SU-DHL-6 (cell line): ENCODE measurements at regions not wholly inside any gene's neighbourhood (a gene's known extent, or its start where the extent isn't known, plus 50 kb on each side); places are given as distances from the start of the nearest gene placed in this dataset.

Experiments used
- H2AFZ ChIP-seq: fragments of 200-600 bp; sonication (generic); 2 replicates; pipeline ENCODE4 v1.6.1; 2014; ENCODE audit warnings: low read depth, mild to moderate bottlenecking, moderate library complexity, mixed read lengths, antibody characterized with exemption, low read length; ENCODE audit not compliant: severe bottlenecking
- H3F3A ChIP-seq: fragments of 200-600 bp; shearing (Covaris generic); 2 replicates; pipeline ENCODE4 v1.6.0; 2016; ENCODE audit warnings: antibody characterized with exemption, mild to moderate bottlenecking; ENCODE audit not compliant: insufficient read depth
- H3K27ac ChIP-seq: fragments of 200-600 bp; sonication (generic); 2 replicates; pipeline ENCODE4 v1.5.1; 2016; ENCODE audit warnings: low read depth, mild to moderate bottlenecking, low read length, moderate library complexity, mixed read lengths
- H3K27me3 ChIP-seq: fragments of 200-600 bp; sonication (generic), shearing (Covaris generic); 2 replicates; pipeline ENCODE4 v1.6.0; 2014; ENCODE audit warnings: mild to moderate bottlenecking, low read length
- H3K36me3 ChIP-seq: fragments of 200-600 bp; sonication (generic); 2 replicates; pipeline ENCODE4 v1.6.1; 2014; ENCODE audit warnings: mild to moderate bottlenecking, low read length, mixed read lengths
- H3K4me2 ChIP-seq: fragments of 300-600, 200-600 bp; shearing (Covaris generic), sonication (generic); 2 replicates; pipeline ENCODE4 v1.6.0; 2014; ENCODE audit warnings: low read length, low read depth, mild to moderate bottlenecking; ENCODE audit not compliant: poor library complexity, severe bottlenecking
- H3K4me3 ChIP-seq: fragments of 200-600 bp; sonication (generic); 2 replicates; pipeline ENCODE4 v1.5.1; 2014; ENCODE audit warnings: antibody characterized with exemption, low read length, mild to moderate bottlenecking, mixed read lengths; ENCODE audit not compliant: insufficient read depth, poor library complexity, severe bottlenecking
- H3K79me2 ChIP-seq: fragments of 200-600 bp; sonication (generic); 2 replicates; pipeline ENCODE4 v1.6.1; 2014; ENCODE audit warnings: mild to moderate bottlenecking, low read length, moderate library complexity; ENCODE audit not compliant: insufficient read depth
- H3K9ac ChIP-seq: fragments of 200-600 bp; sonication (generic); 2 replicates; pipeline ENCODE4 v1.7.0; 2014; ENCODE audit warnings: mild to moderate bottlenecking, low read length
- H3K9me2 ChIP-seq: fragments of 200-600 bp; sonication (generic); replicated peaks from 2 replicates; pipeline ENCODE4 v1.6.1; 2014; ENCODE audit warnings: low read length; ENCODE audit not compliant: insufficient read depth
- H3K9me3 ChIP-seq: fragments of 200-600 bp; sonication (generic); 2 replicates; pipeline ENCODE4 v1.6.1; 2014; ENCODE audit warnings: low read length, mixed read lengths; ENCODE audit not compliant: insufficient read depth
- H4K20me1 ChIP-seq: fragments of 200-600 bp; sonication (generic); 2 replicates; pipeline ENCODE4 v1.6.1; 2014; ENCODE audit warnings: low read depth, mild to moderate bottlenecking, antibody characterized with exemption, low read length, moderate library complexity, mixed read lengths
- EZH2phosphoT487 ChIP-seq: fragments of 200-600 bp; sonication (generic), shearing (Covaris generic); conservative IDR thresholded peaks from 2 replicates; pipeline ENCODE4 v1.6.1; 2018; ENCODE audit warnings: mild to moderate bottlenecking, antibody characterized with exemption, low read length, moderate library complexity, mixed read lengths
- TF ChIP-seq, protein P1 (sequence below): fragments of 200-600 bp; sonication (generic); IDR thresholded peaks from one replicate; pipeline ENCODE4 v1.5.1; 2017; ENCODE audit warnings: antibody characterized with exemption, mild to moderate bottlenecking, low read length, moderate library complexity; ENCODE audit not compliant: insufficient read depth, poor library complexity, severe bottlenecking

DNA sequence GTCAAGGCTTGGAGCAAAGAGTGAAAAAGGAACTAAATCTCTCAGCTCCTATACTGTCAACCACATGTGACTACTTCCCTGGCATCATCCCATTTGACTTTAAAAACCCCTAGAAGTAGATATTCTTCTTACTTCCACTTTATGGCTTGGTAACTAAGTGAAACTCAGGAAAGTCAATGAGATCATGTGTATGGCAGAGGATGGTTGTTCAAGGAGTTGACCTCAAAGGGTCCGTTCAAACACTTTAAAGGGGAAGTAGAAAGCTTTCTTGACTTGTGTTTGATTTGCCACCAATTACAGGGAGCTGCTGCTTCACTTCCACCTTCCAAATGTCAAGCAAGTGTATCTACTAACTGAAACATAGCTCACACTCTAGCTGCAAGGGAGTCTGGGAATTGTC lies 187.2 kb downstream of the RAB28 start:
- no peak overlapping the region for H3K4me2 ChIP-seq
- no peaks in the 10 kb centered on the region for H3K9me3 ChIP-seq
- no peak overlapping the region for H2AFZ ChIP-seq
- TF ChIP-seq, protein P1, sequence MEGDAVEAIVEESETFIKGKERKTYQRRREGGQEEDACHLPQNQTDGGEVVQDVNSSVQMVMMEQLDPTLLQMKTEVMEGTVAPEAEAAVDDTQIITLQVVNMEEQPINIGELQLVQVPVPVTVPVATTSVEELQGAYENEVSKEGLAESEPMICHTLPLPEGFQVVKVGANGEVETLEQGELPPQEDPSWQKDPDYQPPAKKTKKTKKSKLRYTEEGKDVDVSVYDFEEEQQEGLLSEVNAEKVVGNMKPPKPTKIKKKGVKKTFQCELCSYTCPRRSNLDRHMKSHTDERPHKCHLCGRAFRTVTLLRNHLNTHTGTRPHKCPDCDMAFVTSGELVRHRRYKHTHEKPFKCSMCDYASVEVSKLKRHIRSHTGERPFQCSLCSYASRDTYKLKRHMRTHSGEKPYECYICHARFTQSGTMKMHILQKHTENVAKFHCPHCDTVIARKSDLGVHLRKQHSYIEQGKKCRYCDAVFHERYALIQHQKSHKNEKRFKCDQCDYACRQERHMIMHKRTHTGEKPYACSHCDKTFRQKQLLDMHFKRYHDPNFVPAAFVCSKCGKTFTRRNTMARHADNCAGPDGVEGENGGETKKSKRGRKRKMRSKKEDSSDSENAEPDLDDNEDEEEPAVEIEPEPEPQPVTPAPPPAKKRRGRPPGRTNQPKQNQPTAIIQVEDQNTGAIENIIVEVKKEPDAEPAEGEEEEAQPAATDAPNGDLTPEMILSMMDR: no peak
- TF ChIP-seq EZH2phosphoT487: no peak
- no peaks in the 10 kb centered on the region for H3K27me3 ChIP-seq
- no peaks in the 10 kb centered on the region for H3F3A ChIP-seq
- H4K20me1 ChIP-seq: no peaks in the 10 kb centered on the region
- H3K36me3 ChIP-seq: no peaks in the 10 kb centered on the region
- no peaks in the 10 kb centered on the region for H3K9me2 ChIP-seq
- no peak overlapping the region for H3K9ac ChIP-seq
- no peak overlapping the region for H3K4me3 ChIP-seq
- H3K79me2 ChIP-seq: no peaks in the 10 kb centered on the region
- no peak overlapping the region for H3K27ac ChIP-seq

DNA sequence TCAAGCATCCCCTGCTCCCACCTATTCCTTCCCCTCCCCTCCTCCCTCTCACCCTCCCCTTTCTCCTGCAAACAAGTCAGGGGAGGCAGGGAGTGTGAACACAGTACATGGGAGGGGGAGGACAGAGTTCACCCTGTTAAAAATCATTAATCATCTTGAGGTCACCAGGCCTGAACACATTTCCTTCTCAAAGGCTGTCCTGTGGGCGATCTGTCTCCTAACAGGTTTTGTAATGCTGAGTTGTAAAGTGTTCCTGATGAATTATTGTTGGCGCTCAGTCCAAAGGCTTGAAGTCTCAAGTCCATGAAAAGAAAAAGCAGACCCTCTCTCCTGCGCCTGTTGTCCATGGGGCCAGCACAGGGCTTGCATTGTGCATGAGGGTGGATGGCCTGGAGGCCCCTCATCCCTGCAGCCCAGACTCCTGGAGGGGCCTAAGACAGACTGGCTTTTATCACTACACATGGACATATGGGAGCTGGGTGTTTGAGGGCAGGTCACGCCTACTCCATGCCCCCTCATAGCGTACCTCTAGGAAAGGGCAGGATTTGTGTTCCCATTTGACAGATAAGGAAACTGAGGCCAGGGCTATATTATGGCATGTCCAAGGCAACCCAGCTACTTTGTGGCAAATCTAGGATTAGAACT lies 189.1 kb downstream of the RAB28 start:
- H4K20me1 ChIP-seq: no peaks in the 10 kb centered on the region
- no peak overlapping the region for H3K9ac ChIP-seq
- H3K4me3 ChIP-seq: no peak overlapping the region
- H3K27ac ChIP-seq: no peak overlapping the region
- H2AFZ ChIP-seq: no peak overlapping the region
- no peak overlapping the region for H3K4me2 ChIP-seq
- no peaks in the 10 kb centered on the region for H3F3A ChIP-seq
- H3K9me3 ChIP-seq: no peaks in the 10 kb centered on the region
- no peak for TF ChIP-seq EZH2phosphoT487
- TF ChIP-seq, protein P1: no peak
- H3K9me2 ChIP-seq: no peaks in the 10 kb centered on the region
- no peaks in the 10 kb centered on the region for H3K27me3 ChIP-seq
- H3K36me3 ChIP-seq: no peaks in the 10 kb centered on the region
- no peaks in the 10 kb centered on the region for H3K79me2 ChIP-seq

DNA sequence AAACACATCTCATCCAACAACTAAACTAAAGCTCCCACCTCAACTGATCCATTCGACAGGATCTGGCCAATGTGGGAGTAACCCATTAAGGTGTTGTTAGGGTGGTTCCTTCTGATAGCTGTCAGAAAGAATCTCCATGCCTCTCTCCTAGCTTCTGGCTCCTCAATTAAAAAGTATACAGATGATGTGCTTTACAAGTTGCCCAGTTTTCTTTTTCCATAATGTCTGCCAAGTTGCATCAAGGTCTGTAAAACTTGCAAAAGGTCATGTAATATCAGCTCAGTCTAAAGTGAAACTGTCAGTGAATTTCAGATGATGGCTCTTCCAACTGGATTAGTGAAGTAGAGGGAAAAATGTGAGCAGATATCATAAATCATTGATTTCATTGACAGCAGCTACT lies 191.8 kb downstream of the RAB28 start:
- no peaks in the 10 kb centered on the region for H3K9me3 ChIP-seq

More for the DNA sequence above, 191.8 kb downstream of the RAB28 start:
- Histone ChIP-seq H3K9ac (no peak overlapping the region), H3K4me3 (no peak overlapping the region), H3K4me2 (no peak overlapping the region), H3K36me3 (no peaks in the 10 kb centered on the region), H3K9me2 (no peaks in the 10 kb centered on the region), H4K20me1 (no peaks in the 10 kb centered on the region), H3K27me3 (no peaks in the 10 kb centered on the region), H3F3A (no peaks in the 10 kb centered on the region), H3K27ac (no peak overlapping the region), H3K79me2 (no peaks in the 10 kb centered on the region), H2AFZ (no peak overlapping the region)
- TF ChIP-seq, protein P1: no peak
- no peak for TF ChIP-seq EZH2phosphoT487
